Skeletal muscle satellite cell (primary cell): ENCODE measurements at regions not wholly inside any gene's neighbourhood (a gene's known extent, or its start where the extent isn't known, plus 50 kb on each side); places are given as distances from the start of the nearest gene placed in this dataset.

Experiments
- H3K27me3 ChIP-seq: 2 replicates; pipeline ENCODE4 v1.7.0; 2013; ENCODE audit warnings: low read length; ENCODE audit not compliant: control insufficient read depth, insufficient read depth
- H3K36me3 ChIP-seq: 2 replicates; pipeline ENCODE4 v1.7.0; 2013; ENCODE audit warnings: mild to moderate bottlenecking, control low read depth, low read length; ENCODE audit not compliant: insufficient read depth
- H3K4me1 ChIP-seq: 2 replicates; pipeline ENCODE4 v1.7.0; 2013; ENCODE audit warnings: low read length; ENCODE audit not compliant: control insufficient read depth, insufficient read depth
- H3K4me2 ChIP-seq: 2 replicates; pipeline ENCODE4 v1.7.0; 2013; ENCODE audit warnings: mild to moderate bottlenecking, low read length
- H3K4me3 ChIP-seq: 2 replicates; pipeline ENCODE4 v1.7.0; 2013; ENCODE audit warnings: low read length
- H3K9ac ChIP-seq: 2 replicates; pipeline ENCODE4 v1.7.0; 2013; ENCODE audit warnings: mild to moderate bottlenecking, low read depth, low read length, moderate library complexity
- H3K9me3 ChIP-seq: replicated peaks from 2 replicates; pipeline ENCODE4 v1.7.0; 2013; ENCODE audit warnings: mild to moderate bottlenecking, control low read depth, low read length

GRCh38 chr2:65856928-65857327 is 424.5 kb upstream of the SPRED2 start:
- no peak overlapping the region for H3K4me2 ChIP-seq
- no peaks in the 10 kb centered on the region for H3K9me3 ChIP-seq
- H3K4me1 ChIP-seq, result no peaks in the 10 kb centered on the region
- H3K9ac ChIP-seq, result no peak overlapping the region
- no peaks in the 10 kb centered on the region for H3K36me3 ChIP-seq
- no peaks in the 10 kb centered on the region for H3K27me3 ChIP-seq
- H3K4me3 ChIP-seq, result no peak overlapping the region

- Histone ChIP-seq H3K9ac (no peak overlapping the region), H3K4me1 (no peaks in the 10 kb centered on the region), H3K36me3 (no peaks in the 10 kb centered on the region), H3K27me3 (no peaks in the 10 kb centered on the region), H3K9me3 (no peaks in the 10 kb centered on the region), H3K4me3 (no peak overlapping the region), H3K4me2 (no peak overlapping the region)
Measured at GRCh38 chr2:65856423-65856822, 424.0 kb upstream of the SPRED2 start.

- Histone ChIP-seq H3K4me3 (no peak overlapping the region), H3K4me2 (no peak overlapping the region), H3K36me3 (no peaks in the 10 kb centered on the region), H3K4me1 (no peaks in the 10 kb centered on the region), H3K9ac (no peak overlapping the region), H3K27me3 (peaks cover 4% of the 10 kb centered on the region), H3K9me3 (no peaks in the 10 kb centered on the region)
Measured at GRCh38 chr2:65850695-65851094, 418.3 kb upstream of the SPRED2 start.

- peaks cover 4% of the 10 kb centered on the region for H3K27me3 ChIP-seq
- no peak overlapping the region for H3K4me2 ChIP-seq
- no peaks in the 10 kb centered on the region for H3K4me1 ChIP-seq
- no peaks in the 10 kb centered on the region for H3K9me3 ChIP-seq
- no peak overlapping the region for H3K9ac ChIP-seq
- H3K4me3 ChIP-seq, result no peak overlapping the region
- no peaks in the 10 kb centered on the region for H3K36me3 ChIP-seq
Measured at GRCh38 chr2:65846989-65847678, 414.7 kb upstream of the SPRED2 start.

- no peak overlapping the region for H3K4me3 ChIP-seq
- H3K36me3 ChIP-seq, result no peaks in the 10 kb centered on the region
- no peaks in the 10 kb centered on the region for H3K9me3 ChIP-seq
- peaks cover 4% of the 10 kb centered on the region for H3K27me3 ChIP-seq
- H3K4me2 ChIP-seq, result no peak overlapping the region
- no peaks in the 10 kb centered on the region for H3K4me1 ChIP-seq
- no peak overlapping the region for H3K9ac ChIP-seq
Measured at GRCh38 chr2:65845442-65846182, 413.2 kb upstream of the SPRED2 start.

- Histone ChIP-seq H3K4me2 (no peak overlapping the region), H3K27me3 (no peaks in the 10 kb centered on the region), H3K36me3 (no peaks in the 10 kb centered on the region), H3K9ac (no peak overlapping the region), H3K4me1 (no peaks in the 10 kb centered on the region), H3K4me3 (no peak overlapping the region), H3K9me3 (no peaks in the 10 kb centered on the region)
Measured at GRCh38 chr2:65842104-65842503, 409.7 kb upstream of the SPRED2 start.

- Histone ChIP-seq H3K27me3 (peaks cover 6% of the 10 kb centered on the region), H3K9ac (no peak overlapping the region), H3K4me1 (no peaks in the 10 kb centered on the region), H3K4me2 (no peak overlapping the region), H3K36me3 (no peaks in the 10 kb centered on the region), H3K9me3 (no peaks in the 10 kb centered on the region), H3K4me3 (no peak overlapping the region)
Measured at GRCh38 chr2:65835975-65836549, 403.7 kb upstream of the SPRED2 start.

GRCh38 chr2:65834771-65835475 is 402.5 kb upstream of the SPRED2 start:
- Histone ChIP-seq H3K4me3 (no peak overlapping the region), H3K27me3 (peaks cover 6% of the 10 kb centered on the region), H3K9ac (no peak overlapping the region), H3K4me2 (no peak overlapping the region), H3K9me3 (no peaks in the 10 kb centered on the region), H3K36me3 (no peaks in the 10 kb centered on the region), H3K4me1 (no peaks in the 10 kb centered on the region)

GRCh38 chr2:65834062-65834461 is 401.7 kb upstream of the SPRED2 start:
- Histone ChIP-seq H3K4me1 (no peaks in the 10 kb centered on the region), H3K4me2 (no peak overlapping the region), H3K9me3 (no peaks in the 10 kb centered on the region), H3K4me3 (no peak overlapping the region), H3K27me3 (peaks cover 6% of the 10 kb centered on the region), H3K9ac (no peak overlapping the region), H3K36me3 (no peaks in the 10 kb centered on the region)

GRCh38 chr2:65831509-65831908 is 399.1 kb upstream of the SPRED2 start:
- H3K9me3 ChIP-seq, result no peaks in the 10 kb centered on the region
- H3K9ac ChIP-seq, result no peak overlapping the region
- H3K27me3 ChIP-seq, result peaks cover 6% of the 10 kb centered on the region
- H3K4me2 ChIP-seq, result no peak overlapping the region
- H3K4me1 ChIP-seq, result no peaks in the 10 kb centered on the region
- no peak overlapping the region for H3K4me3 ChIP-seq
- H3K36me3 ChIP-seq, result no peaks in the 10 kb centered on the region

GRCh38 chr2:65826567-65826966 is 394.2 kb upstream of the SPRED2 start:
- H3K9me3 ChIP-seq, result no peaks in the 10 kb centered on the region
- H3K4me2 ChIP-seq, result no peak overlapping the region
- no peak overlapping the region for H3K4me3 ChIP-seq
- H3K36me3 ChIP-seq, result no peaks in the 10 kb centered on the region
- H3K4me1 ChIP-seq, result no peaks in the 10 kb centered on the region
- H3K27me3 ChIP-seq, result no peaks in the 10 kb centered on the region
- no peak overlapping the region for H3K9ac ChIP-seq
